Liver (tissue), 3 donors: ENCODE measurements at regions not wholly inside any gene's neighbourhood (a gene's known extent, or its start where the extent isn't known, plus 50 kb on each side); places are given as distances from the start of the nearest gene placed in this dataset.

Experiments
- ATF3 ChIP-seq: IDR thresholded peaks from 2 replicates; pipeline ENCODE4 v1.6.1; 2016; ENCODE audit warnings: antibody characterized with exemption
- FOXA2 ChIP-seq: IDR thresholded peaks from 2 replicates; pipeline ENCODE4 v1.6.1; 2016; ENCODE audit warnings: antibody characterized with exemption
- GABPA ChIP-seq, 2 donors: IDR thresholded peaks in 1 of 2; conservative IDR thresholded peaks in 1 of 2; 2 replicates each; pipeline ENCODE4 v1.6.1; 2016; ENCODE audit warnings: antibody characterized with exemption in 2 of 2, mild to moderate bottlenecking in 1 of 2, moderate library complexity in 1 of 2
- JUND ChIP-seq, 2 donors: IDR thresholded peaks; 2 replicates each; pipeline ENCODE4 v1.6.1; 2016; ENCODE audit warnings: antibody characterized with exemption in 2 of 2
- RAD21 ChIP-seq, 2 donors: IDR thresholded peaks; 2 replicates each; pipeline ENCODE4 v1.6.1; 2016; ENCODE audit warnings: antibody characterized with exemption in 2 of 2, mild to moderate bottlenecking in 2 of 2
- REST ChIP-seq: IDR thresholded peaks from 2 replicates; pipeline ENCODE4 v1.6.1; 2016; ENCODE audit warnings: antibody characterized with exemption, mild to moderate bottlenecking
- RXRA ChIP-seq, 2 donors: IDR thresholded peaks; 2 replicates each; pipeline ENCODE4 v1.6.1; 2017 to 2018; ENCODE audit warnings: antibody characterized with exemption in 2 of 2, mild to moderate bottlenecking in 1 of 2
- TAF1 ChIP-seq: conservative IDR thresholded peaks from 2 replicates; pipeline ENCODE4 v1.6.1; 2016; ENCODE audit warnings: antibody characterized with exemption, mild to moderate bottlenecking
- YY1 ChIP-seq: IDR thresholded peaks from 2 replicates; pipeline ENCODE4 v1.6.1; 2016; ENCODE audit warnings: antibody characterized with exemption, mild to moderate bottlenecking
- TF ChIP-seq, protein P1 (sequence below): fragments of 150-350 bp; IDR thresholded peaks from 2 replicates; pipeline ENCODE4 v1.5.1; 2017; ENCODE audit warnings: improper control_type of control experiment, low read depth, low read length; ENCODE audit not compliant: missing input control
- TF ChIP-seq, protein P2 (sequence below): IDR thresholded peaks from 2 replicates; pipeline ENCODE4 v1.6.1; 2016; ENCODE audit warnings: antibody characterized with exemption
- donor health status: healthy.
- donor health status: healthy.

GRCh38 chr7:18175801-18176450, 148.3 kb upstream of the PRPS1L1 start:
- TF ChIP-seq, protein P1, sequence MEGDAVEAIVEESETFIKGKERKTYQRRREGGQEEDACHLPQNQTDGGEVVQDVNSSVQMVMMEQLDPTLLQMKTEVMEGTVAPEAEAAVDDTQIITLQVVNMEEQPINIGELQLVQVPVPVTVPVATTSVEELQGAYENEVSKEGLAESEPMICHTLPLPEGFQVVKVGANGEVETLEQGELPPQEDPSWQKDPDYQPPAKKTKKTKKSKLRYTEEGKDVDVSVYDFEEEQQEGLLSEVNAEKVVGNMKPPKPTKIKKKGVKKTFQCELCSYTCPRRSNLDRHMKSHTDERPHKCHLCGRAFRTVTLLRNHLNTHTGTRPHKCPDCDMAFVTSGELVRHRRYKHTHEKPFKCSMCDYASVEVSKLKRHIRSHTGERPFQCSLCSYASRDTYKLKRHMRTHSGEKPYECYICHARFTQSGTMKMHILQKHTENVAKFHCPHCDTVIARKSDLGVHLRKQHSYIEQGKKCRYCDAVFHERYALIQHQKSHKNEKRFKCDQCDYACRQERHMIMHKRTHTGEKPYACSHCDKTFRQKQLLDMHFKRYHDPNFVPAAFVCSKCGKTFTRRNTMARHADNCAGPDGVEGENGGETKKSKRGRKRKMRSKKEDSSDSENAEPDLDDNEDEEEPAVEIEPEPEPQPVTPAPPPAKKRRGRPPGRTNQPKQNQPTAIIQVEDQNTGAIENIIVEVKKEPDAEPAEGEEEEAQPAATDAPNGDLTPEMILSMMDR = no peak
- TF ChIP-seq YY1 (no peak), ATF3 (no peak), RAD21 (IDR thresholded peaks at IDR 0.05) (no peak), REST (no peak), RXRA (IDR thresholded peaks at IDR 0.05) (no peak), GABPA (IDR thresholded peaks at IDR 0.05 in 1 of 2, conservative IDR thresholded peaks at IDR 0.05 in 1 of 2) (no peak), FOXA2 (no peak), TAF1 (no peak), JUND (IDR thresholded peaks at IDR 0.05) (no peak)
- TF ChIP-seq, protein P2, sequence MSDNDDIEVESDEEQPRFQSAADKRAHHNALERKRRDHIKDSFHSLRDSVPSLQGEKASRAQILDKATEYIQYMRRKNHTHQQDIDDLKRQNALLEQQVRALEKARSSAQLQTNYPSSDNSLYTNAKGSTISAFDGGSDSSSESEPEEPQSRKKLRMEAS = no peak
